ENCODE measurements at regions not wholly inside any gene's neighbourhood (a gene's known extent, or its start where the extent isn't known, plus 50 kb on each side); places are given as distances from the start of the nearest gene placed in this dataset.
A peak's percentile ranks its signal among the peaks of the same experiment; 100 is the strongest.
"Not testable (repeated sequence)": the region's sequence is repeated elsewhere in the genome, so short reads cannot be mapped to it uniquely, and the experiment has no call there.

GRCh38 chr18:4528405-4528804, 73.3 kb upstream of the DLGAP1 start:
- no peak for DNase-seq

GRCh38 chr18:4527826-4528225, 72.7 kb upstream of the DLGAP1 start:
- not testable (repeated sequence) for DNase-seq

DNA sequence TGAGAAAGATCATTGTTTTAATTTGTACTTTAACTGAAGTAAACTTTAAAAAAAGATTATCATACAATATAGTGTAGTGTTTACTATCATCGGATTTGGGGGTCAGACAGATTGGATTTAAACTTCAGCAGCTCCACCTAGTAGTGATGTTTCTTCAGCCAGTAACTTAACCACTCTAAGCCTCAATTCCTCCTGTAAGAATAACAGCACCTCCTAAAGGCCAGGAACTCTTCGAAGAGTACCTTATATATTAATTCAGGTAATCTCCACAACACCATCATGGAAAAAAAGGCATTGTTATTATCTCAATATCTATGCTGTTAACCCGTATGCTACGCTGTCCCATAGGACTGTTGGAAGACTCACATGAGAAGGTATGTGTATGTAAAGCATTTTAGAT, 69.0 kb upstream of the DLGAP1 start:
- no peak for DNase-seq

GRCh38 chr18:4511166-4511565, 56.1 kb upstream of the DLGAP1 start:
- DNase-seq: no peak

- DNase-seq: peak in 6 of 14 donors; percentile 5 to 27 (median 10)
Observed at GRCh38 chr18:4510711-4511110, 55.6 kb upstream of the DLGAP1 start.

DNA sequence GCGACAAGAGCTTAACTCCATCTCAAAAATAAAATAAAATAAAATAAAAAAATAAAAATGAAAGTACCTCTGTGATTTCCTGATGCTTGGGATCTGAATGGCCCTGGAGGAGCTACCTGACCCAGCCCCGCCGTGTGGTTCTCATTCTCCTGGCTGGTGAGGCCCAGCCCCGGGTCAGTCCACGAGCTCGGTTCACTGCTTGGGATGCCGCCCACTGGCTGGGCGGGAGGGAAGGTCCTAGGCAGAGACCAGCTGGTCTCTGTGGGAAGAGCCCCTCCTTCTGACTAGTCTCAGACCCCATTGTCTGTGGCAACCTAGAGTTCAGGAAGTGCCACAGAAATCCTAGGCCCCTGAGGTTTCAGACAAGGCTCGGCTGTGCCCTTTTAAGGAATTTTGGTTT, 55.1 kb upstream of the DLGAP1 start:
- no peak for DNase-seq
